Hematopoietic multipotent progenitor cell (in vitro differentiated cells): ENCODE measurements at regions not wholly inside any gene's neighbourhood (a gene's known extent, or its start where the extent isn't known, plus 50 kb on each side); places are given as distances from the start of the nearest gene placed in this dataset.

Source experiments
- DNase-seq, 3 donors: peaks; one replicate each; pipeline ENCODE4 v3.0.0-alpha.2; 2011 to 2015; ENCODE audit warnings: low read depth in 2 of 3, low spot score in 2 of 3

DNA sequence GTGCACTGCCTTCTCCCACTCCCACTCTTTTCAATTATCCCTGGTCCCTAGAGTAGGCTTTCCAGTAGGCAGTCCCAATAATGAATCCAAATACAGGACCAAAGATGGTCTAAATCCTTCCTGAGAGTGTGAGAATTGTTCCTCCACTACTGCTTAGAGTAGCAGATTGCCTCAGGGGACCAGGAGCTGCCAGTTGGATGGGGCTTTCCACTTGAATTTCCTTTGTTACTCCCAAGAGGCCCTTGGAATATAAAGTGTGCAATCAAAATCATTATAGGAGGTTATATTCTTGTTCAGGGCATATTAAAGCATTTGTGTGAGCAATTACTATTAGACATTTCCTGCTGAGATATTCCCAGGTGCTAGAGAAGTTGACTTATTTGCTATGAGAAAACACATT lies 156.6 kb upstream of the TLL1 start:
- no peak for DNase-seq

DNA sequence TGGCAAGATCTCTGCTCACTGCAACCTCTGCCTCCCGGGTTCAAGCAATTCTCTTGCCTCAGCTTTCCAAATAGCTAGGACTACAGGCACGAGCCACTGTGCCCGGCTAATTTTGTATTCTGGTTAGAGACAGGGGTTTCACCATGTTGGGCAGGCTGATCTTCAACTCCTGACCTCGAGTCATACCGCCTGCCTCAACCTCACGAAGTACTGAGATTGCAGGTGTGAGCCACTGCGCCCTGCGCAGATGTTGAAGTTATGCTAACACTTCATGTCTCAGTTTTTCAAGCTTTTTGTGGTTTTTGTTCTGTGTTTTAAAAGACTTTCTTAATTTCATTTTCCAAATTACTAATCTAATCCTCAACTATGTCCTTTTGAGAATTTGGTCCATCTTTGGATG lies 154.4 kb upstream of the TLL1 start:
- no peak for DNase-seq

DNA sequence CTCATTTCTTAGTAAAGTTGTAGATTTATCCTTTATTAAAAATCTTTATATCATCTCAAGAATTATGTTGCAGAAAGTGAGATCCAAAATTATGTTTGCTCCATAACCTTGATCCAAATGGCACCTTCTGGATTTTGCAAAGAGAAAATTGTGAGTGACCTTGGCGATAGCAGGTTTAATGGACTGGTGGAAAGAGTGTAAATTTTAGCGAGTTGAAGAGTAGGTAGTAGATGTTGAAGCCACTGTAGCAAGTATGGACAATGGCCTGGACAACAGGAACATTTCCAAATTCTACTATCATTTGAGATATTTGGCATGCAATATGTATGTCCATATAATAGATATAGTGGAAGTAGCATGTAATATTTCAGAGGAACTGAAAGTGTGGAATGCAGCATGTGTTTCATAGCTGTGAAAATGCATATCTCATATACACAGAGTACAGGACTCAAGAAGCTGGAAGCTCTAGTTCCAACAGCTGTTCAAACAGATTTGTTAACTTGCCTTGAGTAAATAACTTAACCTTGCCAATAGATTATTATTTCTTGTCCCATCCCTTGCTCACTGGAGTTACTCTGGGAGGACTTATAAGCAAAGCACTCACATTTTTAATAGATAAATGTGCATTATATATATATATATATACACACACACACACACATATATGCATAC lies 152.5 kb upstream of the TLL1 start:
- DNase-seq, result no peak

DNA sequence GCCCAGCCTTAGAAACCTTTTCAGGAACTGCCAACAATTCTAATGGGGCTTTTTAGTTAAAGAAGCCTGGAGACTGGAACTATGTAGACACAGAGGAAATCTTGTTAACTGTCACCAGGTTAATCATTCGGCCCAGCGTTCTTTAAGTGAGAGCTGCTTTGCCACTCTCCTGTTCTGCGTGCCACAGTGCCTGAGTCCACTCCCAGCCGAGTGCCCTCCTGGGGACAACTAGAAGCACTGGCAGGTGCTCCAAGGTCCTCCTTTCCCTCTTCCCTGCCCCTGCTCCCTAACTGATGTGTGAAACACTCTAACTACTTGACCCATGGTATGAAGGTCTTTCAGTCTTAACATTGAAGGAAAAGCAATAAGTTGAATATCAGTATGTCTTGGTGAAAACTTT lies 151.2 kb upstream of the TLL1 start:
- DNase-seq, result no peak

DNA sequence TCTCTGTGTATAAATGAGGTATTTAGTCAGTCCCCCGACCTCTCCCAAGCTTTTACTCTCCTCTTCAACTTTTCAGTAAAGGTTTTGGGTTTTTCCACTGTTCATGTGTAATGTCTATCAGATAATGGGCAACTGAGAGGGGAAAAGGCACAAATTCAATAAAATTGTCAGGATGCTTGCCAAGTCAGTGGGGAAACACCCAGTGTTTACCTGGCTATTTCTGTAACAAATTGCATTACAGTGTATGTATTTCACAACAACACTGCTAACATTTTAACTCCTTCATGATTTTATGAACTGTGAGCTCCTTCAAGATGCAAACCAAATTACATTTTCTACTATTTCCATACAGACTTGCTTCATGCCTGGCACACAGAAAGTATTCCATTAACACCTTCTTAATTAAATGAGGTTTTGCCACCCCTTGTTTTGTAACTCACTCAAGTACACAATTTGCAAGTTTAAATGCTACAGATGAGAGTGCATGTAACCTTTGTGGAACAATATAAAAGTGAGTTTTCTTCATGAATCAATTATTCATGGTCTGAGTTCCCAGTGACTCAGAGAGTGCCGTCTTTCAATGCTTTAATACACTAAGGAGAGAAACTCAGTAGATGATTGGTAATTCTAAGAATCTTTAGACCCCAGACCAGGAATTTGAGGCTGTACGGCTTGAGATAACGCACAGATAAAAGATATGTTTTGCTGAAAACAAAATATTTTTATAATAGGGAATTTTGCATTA lies 149.8 kb upstream of the TLL1 start:
- no peak for DNase-seq

DNA sequence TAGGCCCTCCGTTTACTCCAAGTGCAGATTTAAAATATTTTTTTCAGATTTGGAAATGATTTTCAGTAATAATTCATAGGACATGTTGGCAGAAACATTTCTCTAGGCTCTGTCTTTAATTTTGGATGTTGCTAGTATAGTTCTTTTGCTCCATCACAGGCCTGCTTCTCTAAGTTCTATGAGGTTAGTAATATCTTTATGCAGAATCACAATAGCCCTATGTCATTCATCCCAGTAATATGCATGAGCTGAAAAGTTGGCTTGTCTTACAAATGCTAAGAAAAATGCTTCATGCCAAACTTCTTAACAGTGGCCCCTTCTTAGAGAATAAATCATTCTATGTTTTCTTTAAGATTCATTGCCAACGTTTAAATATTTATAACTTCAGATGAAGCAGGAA lies 148.3 kb upstream of the TLL1 start:
- no peak for DNase-seq

DNA sequence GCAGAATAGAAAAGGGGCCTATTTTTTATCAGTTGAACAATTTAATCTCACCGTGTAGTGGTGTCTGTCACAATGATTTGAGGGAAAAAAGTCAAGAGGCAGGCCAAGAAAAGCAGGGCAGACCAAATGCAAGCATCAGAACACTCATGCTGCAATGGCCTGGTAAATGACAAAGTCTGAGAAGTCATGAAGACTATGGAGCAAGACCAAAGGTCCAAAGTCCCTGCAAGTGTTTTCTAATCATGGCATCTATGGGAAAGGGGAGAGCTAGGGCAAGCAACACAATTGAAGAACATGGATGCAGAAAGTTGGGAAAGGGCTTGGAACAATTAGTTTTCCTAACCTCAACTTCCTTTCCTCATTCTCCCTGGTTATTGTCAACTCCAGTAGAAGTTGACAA lies 147.7 kb upstream of the TLL1 start:
- no peak for DNase-seq

DNA sequence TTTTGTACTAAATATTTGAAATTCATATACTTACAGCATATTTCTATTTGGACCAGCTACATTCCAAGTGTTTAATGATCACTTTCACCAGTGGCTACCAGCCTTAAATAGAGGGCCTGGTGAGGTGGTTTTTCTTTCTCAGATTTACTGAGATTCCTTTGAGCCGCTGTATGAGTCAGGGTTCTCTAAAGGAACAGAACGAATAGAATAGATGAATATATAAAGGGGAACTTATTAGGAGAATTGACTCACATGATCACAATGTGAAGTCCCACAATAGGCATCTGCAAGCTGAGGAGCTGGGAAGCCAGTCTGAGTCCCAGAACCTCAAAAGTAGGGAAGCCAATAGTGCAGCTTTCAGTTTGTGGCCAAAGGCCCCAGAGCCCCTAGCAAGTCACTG lies 146.2 kb upstream of the TLL1 start:
- DNase-seq, result no peak

DNA sequence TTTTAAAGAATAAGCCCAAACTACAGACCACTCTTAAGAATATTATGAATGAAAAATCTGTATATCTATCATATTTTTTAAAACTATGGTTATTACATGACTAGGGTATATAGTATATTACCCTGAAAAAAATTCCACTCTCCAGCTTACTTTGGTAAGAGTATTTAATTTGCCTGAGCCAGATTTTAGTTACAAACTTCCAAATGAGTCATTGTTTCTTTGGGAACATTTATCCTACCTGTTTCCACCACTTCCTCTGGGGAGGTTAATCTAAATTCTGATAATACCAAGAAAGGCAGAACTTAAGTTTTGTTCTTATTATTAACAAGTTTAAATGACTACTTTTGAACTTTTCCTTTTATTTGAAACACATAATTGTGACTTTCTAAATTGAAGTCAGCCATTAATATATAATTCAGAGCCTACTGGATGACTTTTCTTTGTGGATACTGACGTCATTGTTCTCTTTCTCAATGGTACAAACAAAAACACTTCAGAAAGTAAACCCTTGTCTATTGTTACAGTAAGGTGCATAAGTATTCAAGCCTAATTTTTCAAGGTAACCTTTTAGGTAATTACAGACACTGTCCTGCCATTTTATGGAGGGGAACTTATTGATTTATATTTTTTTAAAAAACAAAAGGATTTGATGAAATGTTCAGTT lies 135.6 kb upstream of the TLL1 start:
- DNase-seq, result no peak

DNA sequence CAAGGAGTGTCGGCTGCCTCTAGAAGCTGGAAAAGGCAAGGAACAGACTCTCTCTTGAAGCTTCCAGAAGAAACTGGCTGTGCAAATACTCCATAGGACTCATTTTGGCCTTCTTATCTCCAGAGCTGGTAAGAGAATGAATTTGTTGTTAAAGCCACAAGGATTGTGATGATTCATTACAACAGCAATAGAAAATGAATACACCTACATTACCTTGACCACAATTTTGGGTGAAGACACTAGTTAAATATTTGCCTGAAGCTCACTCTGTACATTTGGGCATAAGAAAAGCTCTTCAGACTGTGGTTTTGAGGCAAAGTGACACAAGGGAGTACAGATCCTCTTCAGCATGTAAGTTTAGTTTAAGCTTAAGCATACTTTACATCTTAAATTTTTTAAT lies 134.5 kb upstream of the TLL1 start:
- no peak for DNase-seq

DNA sequence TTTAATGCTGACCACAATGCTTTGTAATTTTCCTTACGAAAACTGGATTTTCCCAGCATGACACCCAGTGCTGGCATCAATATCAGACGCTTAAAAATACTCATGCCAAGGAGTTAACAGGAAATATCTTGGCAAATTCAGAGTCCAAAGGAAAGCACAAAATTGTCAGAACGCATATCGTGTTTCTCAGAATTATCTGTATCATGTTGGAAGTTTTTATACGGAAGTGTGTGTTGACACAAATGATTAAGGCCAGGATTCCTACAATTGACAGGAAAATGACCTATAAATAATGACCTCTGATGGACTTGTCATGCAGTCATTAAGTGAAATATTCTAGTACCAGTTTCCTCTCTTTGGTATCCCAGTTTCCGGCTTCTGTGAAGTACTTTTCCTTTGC lies 132.1 kb upstream of the TLL1 start:
- DNase-seq, result no peak

DNA sequence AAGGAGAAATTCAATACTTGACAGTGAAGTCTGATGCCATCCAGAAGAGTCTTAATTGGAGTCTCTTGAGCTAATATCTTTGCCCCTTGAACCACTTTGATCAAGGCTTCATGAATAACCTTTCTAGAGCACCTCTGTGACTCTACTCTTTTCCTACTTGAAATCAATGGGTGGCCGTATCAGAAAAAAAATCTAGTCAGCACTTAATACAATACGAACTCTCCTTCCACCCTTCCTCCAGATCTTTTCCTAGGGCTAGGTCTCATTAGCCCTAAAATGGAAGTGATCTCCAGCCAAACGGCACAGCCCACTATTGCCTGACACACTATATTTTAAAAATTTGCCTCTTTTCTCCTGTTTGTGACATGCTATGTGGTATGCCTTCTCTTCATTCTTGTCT lies 129.6 kb upstream of the TLL1 start:
- DNase-seq, result no peak

DNA sequence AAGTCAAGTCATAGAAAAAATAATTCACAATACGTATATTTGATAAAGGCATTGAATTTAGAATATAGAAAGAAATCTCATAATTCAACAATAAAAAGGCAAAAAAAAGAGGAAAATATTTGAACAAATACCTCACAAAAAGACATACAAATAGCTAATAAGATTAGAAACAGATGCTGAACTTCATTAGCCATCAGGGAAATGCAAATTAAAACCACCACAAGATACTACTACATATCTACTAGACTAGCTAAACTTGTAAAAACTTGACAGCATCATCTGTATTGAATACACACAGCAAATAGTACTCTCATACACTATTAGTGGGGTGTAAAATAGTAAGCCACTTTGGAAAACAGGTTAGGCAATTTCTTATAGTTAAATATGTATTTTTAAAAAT lies 128.7 kb upstream of the TLL1 start:
- no peak for DNase-seq

DNA sequence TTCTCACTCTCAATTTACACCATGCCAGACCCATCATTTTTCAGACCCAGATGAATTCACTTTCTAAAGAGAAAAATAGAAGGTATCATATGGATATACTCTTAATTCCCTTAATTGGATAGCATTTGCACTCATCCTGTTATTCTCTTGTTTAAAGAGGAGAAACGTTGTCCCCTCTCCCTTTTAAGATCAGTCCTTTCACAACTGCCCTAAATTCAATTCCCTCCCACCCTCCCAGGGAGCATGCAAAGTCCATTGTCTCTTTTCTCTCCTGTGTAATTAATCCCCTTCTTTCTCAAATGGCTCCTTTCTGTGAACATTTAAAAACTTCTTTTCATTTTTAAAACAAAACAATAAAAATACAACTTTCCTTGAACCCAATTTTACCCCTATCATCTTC lies 124.7 kb upstream of the TLL1 start:
- no peak for DNase-seq

DNA sequence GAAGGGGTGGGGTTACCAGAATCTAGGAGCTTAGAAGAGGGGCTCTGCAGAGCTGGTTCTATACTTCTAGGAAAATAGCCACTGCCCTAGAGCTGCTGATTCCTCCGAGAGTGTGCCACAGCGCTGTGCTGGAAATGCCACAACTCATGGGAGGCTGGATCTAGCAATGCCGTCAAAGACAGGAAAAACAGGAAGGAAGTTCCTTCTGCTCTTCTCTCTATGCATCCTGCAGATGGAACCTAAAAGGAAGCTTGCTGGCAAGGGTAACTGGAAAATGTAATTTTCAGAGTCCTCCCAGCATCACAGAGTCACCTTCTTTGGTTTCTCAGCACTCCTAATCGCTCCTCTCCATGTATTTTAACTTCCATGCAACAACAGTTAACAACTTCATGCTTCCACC lies 121.2 kb upstream of the TLL1 start:
- DNase-seq, result peak in 1 of 3 donors; percentile 0

DNA sequence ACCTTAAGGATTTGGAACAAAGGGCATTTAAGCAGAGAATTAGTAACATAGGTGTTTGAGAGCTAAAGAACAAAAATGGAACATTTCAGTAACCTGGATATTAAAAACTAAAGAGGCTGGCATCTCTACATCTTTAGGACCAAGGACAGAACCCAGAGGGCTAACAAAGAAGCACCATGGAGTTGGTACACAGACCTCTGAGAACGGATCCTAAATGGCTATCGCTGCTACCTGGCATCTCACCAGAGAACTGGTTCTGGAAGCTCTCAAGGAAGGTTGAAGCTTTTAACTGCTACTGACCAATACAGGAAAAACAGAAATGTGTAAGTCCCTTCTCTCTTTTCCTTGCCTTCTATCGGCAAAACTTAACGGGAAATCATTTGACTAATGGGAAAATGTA lies 118.4 kb upstream of the TLL1 start:
- no peak for DNase-seq

DNA sequence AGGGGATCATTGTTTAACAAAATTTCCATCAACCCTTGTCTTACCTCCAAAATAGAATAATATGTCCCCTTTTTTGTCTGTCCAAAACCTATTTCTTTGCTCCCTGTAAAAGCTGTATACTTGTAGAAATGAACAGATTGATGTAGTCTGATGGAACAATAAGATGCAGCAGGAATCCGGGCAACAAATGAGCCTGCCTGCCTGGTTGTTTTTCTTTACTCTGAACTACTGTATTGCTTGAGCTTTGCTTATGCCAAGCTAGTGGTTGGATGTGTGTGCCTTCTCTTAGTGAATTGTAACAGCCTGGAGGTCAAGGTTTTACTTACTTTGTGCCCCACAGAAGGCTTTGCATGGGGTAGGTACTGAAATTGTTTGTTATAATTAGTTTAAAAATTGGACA lies 116.2 kb upstream of the TLL1 start:
- DNase-seq, result no peak

DNA sequence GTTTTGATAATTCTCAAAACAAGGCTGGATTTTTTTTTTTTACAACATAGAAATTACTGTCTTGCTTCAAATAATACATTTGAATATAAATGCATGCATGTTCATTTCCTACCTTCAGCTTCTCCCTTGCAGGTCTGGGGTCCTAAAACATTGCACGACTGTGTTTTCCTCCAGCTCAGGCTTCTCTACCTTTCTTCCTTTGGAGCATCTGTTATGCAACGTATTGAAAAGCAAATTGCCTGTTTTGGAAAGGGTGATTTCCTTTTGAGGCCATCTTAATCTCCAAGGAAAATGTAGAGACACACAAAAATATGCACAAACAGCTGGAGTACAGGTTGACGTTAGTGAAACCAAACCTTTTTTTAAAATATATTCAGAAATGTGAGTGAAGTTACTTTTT lies 115.6 kb upstream of the TLL1 start:
- DNase-seq, result no peak

DNA sequence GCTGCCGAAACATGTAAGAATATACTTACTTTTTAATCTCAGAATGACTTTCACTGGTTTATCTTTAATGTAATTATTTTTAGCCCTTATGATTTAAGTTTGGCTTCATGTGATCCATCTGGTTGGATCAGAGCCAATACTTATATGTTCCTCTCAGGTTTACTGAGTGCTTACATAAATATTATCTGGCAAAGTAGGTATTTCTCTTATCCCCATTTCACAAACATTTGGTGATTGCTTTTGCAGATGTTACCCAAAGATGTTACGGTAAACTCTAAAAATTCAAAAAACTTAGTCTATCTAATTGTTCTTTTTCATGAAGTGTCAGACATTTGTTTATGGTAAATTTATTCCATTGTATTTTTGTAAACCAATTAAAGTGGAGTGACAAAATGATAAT lies 115.0 kb upstream of the TLL1 start:
- DNase-seq, result no peak

DNA sequence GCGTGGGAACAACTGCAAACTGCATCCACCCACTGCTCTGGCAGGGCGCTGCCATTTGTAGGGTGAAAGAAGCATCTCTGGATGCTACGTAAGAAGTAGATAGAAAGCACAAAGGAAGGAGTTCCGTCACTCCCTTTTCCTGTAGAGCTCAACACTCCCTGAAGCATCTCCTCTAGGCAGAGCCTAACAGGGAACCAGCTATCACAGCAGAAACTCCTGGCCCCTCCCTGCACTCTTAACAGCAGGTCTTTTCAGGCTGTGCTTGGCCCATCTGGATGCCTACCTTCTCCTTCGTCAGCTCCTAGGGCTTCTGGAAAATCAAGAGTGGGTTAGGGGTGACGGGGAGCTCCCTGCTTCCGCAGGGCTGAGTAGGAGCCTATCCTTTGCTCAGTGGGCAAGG lies 112.9 kb upstream of the TLL1 start:
- no peak for DNase-seq

DNA sequence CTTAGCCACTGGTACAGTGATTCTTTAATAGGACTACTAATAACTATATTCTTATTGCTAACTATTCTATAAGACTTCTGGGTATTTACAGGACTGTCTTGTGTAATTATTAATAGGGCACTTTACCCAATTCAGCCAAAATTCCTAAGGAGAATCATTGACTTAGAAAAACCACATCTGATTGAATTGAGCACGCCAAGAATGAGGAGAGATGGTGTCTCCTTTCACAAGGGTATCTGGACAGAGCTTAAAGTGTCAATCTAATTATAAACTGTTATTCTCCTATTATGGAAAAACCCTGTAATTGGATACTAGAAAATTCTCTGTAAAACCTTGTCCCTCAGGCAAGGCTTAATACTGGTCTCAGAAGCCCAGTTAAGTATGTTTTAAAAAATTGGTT lies 111.1 kb upstream of the TLL1 start:
- DNase-seq, result no peak

DNA sequence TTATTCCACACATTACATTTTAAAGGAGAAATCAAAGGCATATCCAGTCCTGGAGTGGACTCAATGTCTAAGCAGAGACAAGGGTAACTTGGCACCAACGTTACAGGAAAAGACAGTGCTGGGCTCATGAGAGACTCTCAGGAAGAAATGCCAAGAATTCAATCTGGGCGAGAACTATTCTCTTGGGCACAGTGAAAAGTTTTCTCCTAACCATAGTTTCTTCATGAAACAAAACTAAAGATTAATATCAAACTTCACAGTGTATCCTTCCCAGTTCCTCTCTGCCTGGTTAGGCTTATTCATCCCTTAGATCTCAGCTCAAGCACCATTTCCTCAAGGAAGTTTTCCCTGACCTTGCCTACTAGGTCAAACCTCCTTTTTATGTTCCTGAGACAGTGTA lies 109.4 kb upstream of the TLL1 start:
- DNase-seq, result no peak
